Activated B cell treated with CpG ODN at 0.5 μM for 24 hours (primary cell): ENCODE measurements at regions not wholly inside any gene's neighbourhood (a gene's known extent, or its start where the extent isn't known, plus 50 kb on each side); places are given as distances from the start of the nearest gene placed in this dataset.

Experiments
- ATAC-seq: fragments of 200-7000 bp; cut with Tn5 transposase; one replicate; pipeline ENCODE4 v1.10.0; 2021; ENCODE audit warnings: low read depth, mild to moderate bottlenecking, moderate library complexity
- CTCF ChIA-PET: fragments of 350-600 bp; sonication (Branson Sonifier 250); formaldehyde crosslinking; loops from one replicate; lab custom pipeline; 2021; ENCODE audit warnings: antibody characterized with exemption; lab: Charles Lee
- POLR2A ChIA-PET: fragments of 350-600 bp; sonication (Branson Sonifier 250); formaldehyde crosslinking; loops from one replicate; lab custom pipeline; 2021; ENCODE audit warnings: antibody characterized with exemption; lab: Charles Lee
- DNase-seq: peaks from one replicate; pipeline ENCODE4 v3.0.0; 2022
- H3K27ac Mint-ChIP-seq: one replicate; pipeline ENCODE4 v1.8.0; 2020; ENCODE audit warnings: mixed read lengths
- H3K27me3 Mint-ChIP-seq: one replicate; pipeline ENCODE4 v1.8.0; 2021; ENCODE audit warnings: mixed read lengths
- H3K36me3 Mint-ChIP-seq: one replicate; pipeline ENCODE4 v1.8.0; 2021; ENCODE audit warnings: low read depth, mixed read lengths
- H3K4me1 Mint-ChIP-seq: one replicate; pipeline ENCODE4 v1.8.0; 2021; ENCODE audit warnings: mixed read lengths
- H3K4me3 Mint-ChIP-seq: one replicate; pipeline ENCODE4 v1.8.0; 2020; ENCODE audit warnings: mild to moderate bottlenecking, mixed read lengths
- H3K9me3 Mint-ChIP-seq: one replicate; pipeline ENCODE4 v1.8.0; 2020; ENCODE audit warnings: mixed read lengths
- CTCF ChIP-seq: fragments of 200-600 bp; IDR thresholded peaks from one replicate; pipeline ENCODE4 v1.8.0; 2022; ENCODE audit warnings: antibody characterized with exemption, mild to moderate bottlenecking
- intact Hi-C: fragments of 100-400 bp; cut with micrococcal nuclease; formaldehyde crosslinking; loops from one replicate; pipeline ENCODE4 v1.15.1; 2024

- intact Hi-C loops, result no loop called here
- H3K36me3 Mint-ChIP-seq, result no peaks in the 10 kb centered on the region
- H3K9me3 Mint-ChIP-seq, result no peaks in the 10 kb centered on the region
- H3K27me3 Mint-ChIP-seq, result peaks cover 1% of the 10 kb centered on the region
- H3K4me1 Mint-ChIP-seq, result no peaks in the 10 kb centered on the region
- no peak overlapping the region for H3K27ac Mint-ChIP-seq
- ChIA-PET CTCF (no interaction called here), POLR2A (no interaction called here)
- no peak for TF ChIP-seq CTCF
- ATAC-seq (no peak), DNase-seq (no peak)
- no peak overlapping the region for H3K4me3 Mint-ChIP-seq
Observed at GRCh38 chr9:7520396-7520795, 279.2 kb downstream of the DMAC1 start.

GRCh38 chr9:7516376-7516775, 283.2 kb downstream of the DMAC1 start:
- ChIA-PET CTCF (no interaction called here), POLR2A (no interaction called here)
- no peak overlapping the region for H3K27ac Mint-ChIP-seq
- no peak for TF ChIP-seq CTCF
- ATAC-seq (no peak), DNase-seq (no peak)
- H3K4me3 Mint-ChIP-seq, result no peak overlapping the region
- no peaks in the 10 kb centered on the region for H3K4me1 Mint-ChIP-seq
- no peaks in the 10 kb centered on the region for H3K9me3 Mint-ChIP-seq
- intact Hi-C loops, result no loop called here
- H3K36me3 Mint-ChIP-seq, result no peaks in the 10 kb centered on the region
- H3K27me3 Mint-ChIP-seq, result peaks cover 1% of the 10 kb centered on the region

- Mint-ChIP-seq H3K27ac (no peak overlapping the region), H3K9me3 (no peaks in the 10 kb centered on the region), H3K4me1 (no peaks in the 10 kb centered on the region), H3K36me3 (no peaks in the 10 kb centered on the region), H3K4me3 (no peak overlapping the region), H3K27me3 (no peaks in the 10 kb centered on the region)
- intact Hi-C loops, result no loop called here
- DNase-seq (no peak), ATAC-seq (no peak)
- ChIA-PET CTCF (no interaction called here), POLR2A (no interaction called here)
- TF ChIP-seq CTCF, result no peak
Observed at GRCh38 chr9:7510199-7510598, 289.4 kb downstream of the DMAC1 start.

- CTCF ChIA-PET, result no interaction called here
- TF ChIP-seq CTCF, result no peak
- H3K27me3 Mint-ChIP-seq, result no peaks in the 10 kb centered on the region
- H3K4me3 Mint-ChIP-seq, result no peak overlapping the region
- POLR2A ChIA-PET, result no interaction called here
- no peak overlapping the region for H3K27ac Mint-ChIP-seq
- intact Hi-C loops, result loop anchor here (10.0 kb wide), 1 partner anchor 65 kb away; no protein-coding TSS in a partner anchor
- H3K9me3 Mint-ChIP-seq, result no peaks in the 10 kb centered on the region
- DNase-seq, result no peak
- no peaks in the 10 kb centered on the region for H3K36me3 Mint-ChIP-seq
- no peaks in the 10 kb centered on the region for H3K4me1 Mint-ChIP-seq
- no peak for ATAC-seq
Observed at GRCh38 chr9:7509576-7510145, 289.9 kb downstream of the DMAC1 start.

- H3K4me1 Mint-ChIP-seq, result no peaks in the 10 kb centered on the region
- TF ChIP-seq CTCF, result no peak
- H3K4me3 Mint-ChIP-seq, result no peak overlapping the region
- no peaks in the 10 kb centered on the region for H3K36me3 Mint-ChIP-seq
- H3K27ac Mint-ChIP-seq, result no peak overlapping the region
- ChIA-PET POLR2A (no interaction called here), CTCF (no interaction called here)
- no peaks in the 10 kb centered on the region for H3K27me3 Mint-ChIP-seq
- intact Hi-C loops, result loop anchor here (10.0 kb wide), 1 partner anchor 64 kb away; no protein-coding TSS in a partner anchor
- DNase-seq, result no peak
- H3K9me3 Mint-ChIP-seq, result no peaks in the 10 kb centered on the region
- no peak for ATAC-seq
Observed at GRCh38 chr9:7508516-7508915, 291.1 kb downstream of the DMAC1 start.
